Chondrocyte (in vitro differentiated cells): ENCODE measurements at regions not wholly inside any gene's neighbourhood (a gene's known extent, or its start where the extent isn't known, plus 50 kb on each side); places are given as distances from the start of the nearest gene placed in this dataset.

ENCODE experiments used
- DNase-seq: peaks from one replicate; pipeline ENCODE4 v3.0.0; 2021; ENCODE audit warnings: mixed read lengths, low spot score
- H3K27ac Mint-ChIP-seq: one replicate; pipeline ENCODE4 v1.8.0; 2021; ENCODE audit warnings: mild to moderate bottlenecking, moderate library complexity, mixed read lengths; ENCODE audit not compliant: unreplicated experiment
- H3K27me3 Mint-ChIP-seq: 2 replicates; pipeline ENCODE4 v1.8.0; 2021; ENCODE audit warnings: low read depth, mixed read lengths
- H3K36me3 Mint-ChIP-seq: 2 replicates; pipeline ENCODE4 v1.8.0; 2021; ENCODE audit warnings: low read depth, mixed read lengths
- H3K4me1 Mint-ChIP-seq: 2 replicates; pipeline ENCODE4 v1.8.0; 2021; ENCODE audit warnings: low read depth, mild to moderate bottlenecking, mixed read lengths
- H3K4me3 Mint-ChIP-seq: one replicate; pipeline ENCODE4 v1.8.0; 2021; ENCODE audit warnings: mild to moderate bottlenecking, moderate library complexity, mixed read lengths; ENCODE audit not compliant: unreplicated experiment
- H3K9me3 Mint-ChIP-seq: 2 replicates; pipeline ENCODE4 v1.8.0; 2021; ENCODE audit warnings: low read depth, mixed read lengths
- TF ChIP-seq, protein P1 (sequence below): fragments of 200-600 bp; sonication (generic); IDR thresholded peaks from 2 replicates; pipeline ENCODE4 v1.5.0; 2021; ENCODE audit warnings: antibody characterized with exemption, mild to moderate bottlenecking, moderate library complexity

DNA sequence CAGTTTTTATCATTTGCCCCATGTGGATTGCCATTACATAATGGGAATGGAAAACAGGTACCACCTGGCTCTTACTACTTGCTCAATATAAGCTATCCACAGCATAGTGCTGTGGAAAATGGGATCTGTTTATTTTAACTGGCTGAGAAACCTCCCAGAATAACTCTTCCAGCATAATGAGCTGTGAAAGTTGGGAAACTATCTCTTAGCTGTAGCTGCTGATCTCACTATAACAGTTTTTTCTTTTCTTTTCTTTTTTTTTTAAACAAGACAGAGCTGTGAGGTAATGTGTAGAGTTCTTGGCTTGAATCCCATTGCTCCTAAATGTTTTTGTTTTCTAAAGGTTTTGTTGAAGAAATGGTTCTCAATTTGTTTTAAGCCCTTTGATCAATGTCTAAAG is 988.3 kb downstream of the PCDH19 start:
- Mint-ChIP-seq H3K4me3 (no peak overlapping the region), H3K9me3 (peaks cover 24% of the 10 kb centered on the region), H3K27ac (no peak overlapping the region), H3K27me3 (peaks cover 2% of the 10 kb centered on the region), H3K4me1 (no peaks in the 10 kb centered on the region), H3K36me3 (no peaks in the 10 kb centered on the region)
- TF ChIP-seq, protein P1, sequence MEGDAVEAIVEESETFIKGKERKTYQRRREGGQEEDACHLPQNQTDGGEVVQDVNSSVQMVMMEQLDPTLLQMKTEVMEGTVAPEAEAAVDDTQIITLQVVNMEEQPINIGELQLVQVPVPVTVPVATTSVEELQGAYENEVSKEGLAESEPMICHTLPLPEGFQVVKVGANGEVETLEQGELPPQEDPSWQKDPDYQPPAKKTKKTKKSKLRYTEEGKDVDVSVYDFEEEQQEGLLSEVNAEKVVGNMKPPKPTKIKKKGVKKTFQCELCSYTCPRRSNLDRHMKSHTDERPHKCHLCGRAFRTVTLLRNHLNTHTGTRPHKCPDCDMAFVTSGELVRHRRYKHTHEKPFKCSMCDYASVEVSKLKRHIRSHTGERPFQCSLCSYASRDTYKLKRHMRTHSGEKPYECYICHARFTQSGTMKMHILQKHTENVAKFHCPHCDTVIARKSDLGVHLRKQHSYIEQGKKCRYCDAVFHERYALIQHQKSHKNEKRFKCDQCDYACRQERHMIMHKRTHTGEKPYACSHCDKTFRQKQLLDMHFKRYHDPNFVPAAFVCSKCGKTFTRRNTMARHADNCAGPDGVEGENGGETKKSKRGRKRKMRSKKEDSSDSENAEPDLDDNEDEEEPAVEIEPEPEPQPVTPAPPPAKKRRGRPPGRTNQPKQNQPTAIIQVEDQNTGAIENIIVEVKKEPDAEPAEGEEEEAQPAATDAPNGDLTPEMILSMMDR: no peak
- DNase-seq: no peak

DNA sequence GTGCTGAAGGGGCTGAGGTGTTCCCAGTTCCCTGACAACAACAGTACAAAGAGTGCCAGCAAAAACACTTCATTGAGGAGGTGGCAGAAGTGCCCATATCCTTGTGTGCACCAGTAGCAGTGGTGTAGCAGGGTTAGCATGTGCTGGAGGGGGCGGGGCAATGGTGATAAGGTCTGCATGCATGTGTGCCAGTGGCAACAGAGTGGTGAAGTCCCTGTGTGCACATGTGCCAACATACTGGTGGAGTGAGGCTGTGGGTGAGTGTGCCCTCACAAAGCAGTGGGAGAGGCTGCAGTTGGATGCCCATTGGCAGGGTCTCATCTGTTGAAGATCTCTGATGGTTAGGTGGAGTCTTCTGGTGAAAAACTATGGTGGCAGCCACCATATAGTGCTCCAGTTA is 994.6 kb downstream of the PCDH19 start:
- peaks cover 17% of the 10 kb centered on the region for H3K9me3 Mint-ChIP-seq
- TF ChIP-seq, protein P1: no peak
- H3K36me3 Mint-ChIP-seq: no peaks in the 10 kb centered on the region
- H3K4me3 Mint-ChIP-seq: no peak overlapping the region
- no peaks in the 10 kb centered on the region for H3K27me3 Mint-ChIP-seq
- no peaks in the 10 kb centered on the region for H3K4me1 Mint-ChIP-seq
- no peak overlapping the region for H3K27ac Mint-ChIP-seq
- DNase-seq: peak; percentile 75

DNA sequence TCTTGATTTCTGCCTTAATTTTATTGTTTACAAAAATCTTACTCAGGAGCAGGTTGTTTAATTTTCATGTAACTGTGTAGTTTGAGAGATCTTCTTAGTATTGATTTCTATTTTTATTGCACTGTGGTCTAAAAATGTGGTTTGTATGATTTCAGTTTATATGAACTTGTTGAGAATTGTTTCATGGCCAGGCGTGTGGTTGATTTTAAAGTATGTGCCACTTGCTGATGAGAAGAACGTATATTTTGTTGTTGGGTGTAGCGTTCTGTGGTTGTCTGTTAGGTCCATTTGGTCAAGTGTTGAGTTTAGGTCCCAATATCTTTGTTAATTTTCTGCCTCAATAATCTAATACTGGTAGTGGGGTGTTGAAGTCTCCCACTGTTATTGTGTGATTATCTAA is 996.8 kb downstream of the PCDH19 start:
- H3K27ac Mint-ChIP-seq: no peak overlapping the region
- TF ChIP-seq, protein P1: no peak
- no peaks in the 10 kb centered on the region for H3K36me3 Mint-ChIP-seq
- H3K27me3 Mint-ChIP-seq: no peaks in the 10 kb centered on the region
- no peak overlapping the region for H3K4me3 Mint-ChIP-seq
- H3K4me1 Mint-ChIP-seq: no peaks in the 10 kb centered on the region
- DNase-seq: no peak
- H3K9me3 Mint-ChIP-seq: peaks cover 7% of the 10 kb centered on the region

DNA sequence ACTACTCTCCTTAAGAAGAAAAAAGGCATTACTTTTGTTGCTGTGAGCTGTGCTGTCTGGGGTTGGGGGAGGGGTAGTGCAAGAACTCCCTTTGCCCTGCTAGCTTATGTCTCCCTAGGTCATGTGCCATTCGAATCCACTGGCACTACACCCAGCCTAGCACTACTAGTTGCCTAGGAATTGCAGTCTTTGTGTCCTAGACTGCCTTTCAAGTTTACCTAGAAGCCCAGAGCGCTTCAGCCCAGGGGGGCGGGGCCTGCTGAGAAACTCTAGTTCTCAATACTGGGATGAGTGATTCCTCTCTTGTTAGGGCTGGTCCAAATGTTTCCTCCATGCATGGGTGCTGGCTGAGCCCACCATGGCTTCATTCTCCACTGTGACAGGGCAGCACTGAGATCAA is 1011.5 kb downstream of the PCDH19 start:
- Mint-ChIP-seq H3K27me3 (no peaks in the 10 kb centered on the region), H3K36me3 (no peaks in the 10 kb centered on the region), H3K4me1 (no peaks in the 10 kb centered on the region), H3K9me3 (no peaks in the 10 kb centered on the region), H3K27ac (no peak overlapping the region), H3K4me3 (no peak overlapping the region)
- peak; percentile 58 for DNase-seq
- TF ChIP-seq, protein P1: no peak

DNA sequence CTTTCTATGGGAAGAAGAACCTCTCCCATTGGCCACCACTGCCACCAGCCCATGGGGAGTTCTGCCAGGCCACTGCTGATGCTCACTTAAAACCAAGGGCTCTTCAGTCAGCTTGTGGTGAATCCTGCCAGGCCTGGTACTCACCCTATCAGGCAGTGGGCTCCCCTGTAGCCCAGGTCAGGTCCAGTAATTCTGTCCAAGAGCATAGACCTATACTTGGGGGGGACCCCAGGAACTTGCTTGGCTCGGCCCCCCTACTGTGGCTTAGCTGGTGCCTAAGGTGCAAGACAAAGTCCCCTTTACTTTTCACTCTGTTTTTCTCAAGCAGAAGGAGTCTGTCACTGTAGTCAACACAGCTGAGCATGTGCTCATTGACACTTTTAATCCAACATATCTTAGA is 1012.2 kb downstream of the PCDH19 start:
- DNase-seq: peak; percentile 39
- Mint-ChIP-seq H3K36me3 (no peaks in the 10 kb centered on the region), H3K9me3 (no peaks in the 10 kb centered on the region), H3K27ac (no peak overlapping the region), H3K4me3 (no peak overlapping the region), H3K4me1 (no peaks in the 10 kb centered on the region), H3K27me3 (no peaks in the 10 kb centered on the region)
- TF ChIP-seq, protein P1: no peak
